ENCODE measurements at regions not wholly inside any gene's neighbourhood (a gene's known extent, or its start where the extent isn't known, plus 50 kb on each side); places are given as distances from the start of the nearest gene placed in this dataset.

DNA sequence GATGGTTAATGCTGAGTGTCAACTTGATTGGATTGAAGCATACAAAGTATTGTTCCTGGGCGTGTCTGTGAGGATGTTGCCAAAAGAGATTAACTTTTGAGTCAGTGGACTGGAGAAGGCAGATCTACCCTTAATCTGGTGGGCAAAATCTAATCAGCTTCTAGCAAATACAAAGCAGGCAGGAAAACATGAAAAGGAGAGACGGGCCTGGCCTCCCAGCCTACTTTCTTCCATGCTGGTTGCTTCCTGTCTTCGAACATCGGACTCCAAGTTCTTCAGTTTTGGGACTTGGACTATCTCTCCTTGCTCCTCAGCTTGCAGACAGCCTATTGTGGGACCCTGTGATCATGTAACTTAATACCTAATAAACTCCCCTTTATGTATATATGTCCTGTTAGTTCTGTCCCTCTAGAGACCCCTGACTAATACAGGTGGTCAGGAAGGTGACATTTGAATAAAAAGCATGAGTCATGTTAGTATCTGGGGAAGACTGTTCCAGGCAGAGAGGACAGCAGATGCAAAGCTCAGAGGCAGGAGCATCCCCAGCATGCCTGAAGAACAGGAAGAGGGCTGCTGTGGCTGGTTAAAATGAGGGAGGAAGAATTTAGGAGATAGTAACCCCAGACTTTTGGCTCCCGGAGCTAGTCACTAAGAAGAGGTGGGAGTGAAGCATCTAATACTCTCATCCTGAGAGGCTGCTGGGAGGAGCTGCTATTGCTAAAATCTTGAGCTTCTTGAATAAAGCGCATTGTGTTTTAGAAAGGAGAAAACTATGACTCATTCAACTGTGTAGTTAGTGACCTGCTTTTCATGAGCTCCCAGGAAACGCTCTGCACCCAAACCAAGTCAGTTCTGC, 207.4 kb upstream of the HES1 start:
- no peak for TF ChIP-seq CTCF (conservative IDR thresholded peaks at IDR 0.05)
- Mint-ChIP-seq H3K9me3 (peaks cover 9% of the 10 kb centered on the region), H3K36me3 (peaks cover 3% of the 10 kb centered on the region), H3K4me3 (no peak overlapping the region), H3K4me1 (ENCODE audit: unreplicated experiment) (peaks cover 10% of the 10 kb centered on the region), H3K27me3 (no peaks in the 10 kb centered on the region), H3K27ac (no peak overlapping the region)
- no peak for DNase-seq (ENCODE audit: extremely low spot score, unreplicated experiment)

GRCh38 chr3:193929373-193929772, 206.6 kb upstream of the HES1 start:
- H3K4me3 Mint-ChIP-seq: no peak overlapping the region
- peaks cover 5% of the 10 kb centered on the region for H3K9me3 Mint-ChIP-seq
- H3K27me3 Mint-ChIP-seq: no peaks in the 10 kb centered on the region
- H3K36me3 Mint-ChIP-seq: no peaks in the 10 kb centered on the region
- peaks cover 10% of the 10 kb centered on the region for H3K4me1 Mint-ChIP-seq (ENCODE audit: unreplicated experiment)
- no peak for TF ChIP-seq CTCF (conservative IDR thresholded peaks at IDR 0.05)
- DNase-seq (ENCODE audit: extremely low spot score, unreplicated experiment): no peak
- H3K27ac Mint-ChIP-seq: no peak overlapping the region

GRCh38 chr3:193929921-193930646, 205.9 kb upstream of the HES1 start:
- Mint-ChIP-seq H3K27me3 (no peaks in the 10 kb centered on the region), H3K9me3 (peaks cover 5% of the 10 kb centered on the region), H3K27ac (no peak overlapping the region), H3K4me3 (no peak overlapping the region), H3K4me1 (ENCODE audit: unreplicated experiment) (peaks cover 10% of the 10 kb centered on the region), H3K36me3 (no peaks in the 10 kb centered on the region)
- no peak for TF ChIP-seq CTCF (conservative IDR thresholded peaks at IDR 0.05)
- no peak for DNase-seq (ENCODE audit: extremely low spot score, unreplicated experiment)

DNA sequence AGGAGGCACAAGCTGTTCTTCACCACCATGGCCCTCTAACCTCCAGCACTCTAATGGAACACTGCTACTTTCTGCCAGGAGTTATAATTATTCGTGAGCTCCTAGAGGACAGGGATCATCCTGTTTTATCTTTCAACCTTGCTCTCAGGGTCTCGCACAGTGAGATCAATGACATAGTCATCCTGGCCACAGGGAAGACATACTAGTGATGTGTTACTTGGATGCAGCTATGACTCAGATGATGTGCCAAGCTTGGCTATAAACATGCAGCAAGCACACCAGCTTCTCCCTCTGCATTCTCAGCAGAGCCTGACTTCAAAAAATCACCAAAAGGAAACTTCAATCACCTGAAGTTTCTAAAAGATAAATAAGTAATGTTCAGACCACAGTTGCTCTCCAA, 203.8 kb upstream of the HES1 start:
- TF ChIP-seq CTCF (conservative IDR thresholded peaks at IDR 0.05): no peak
- Mint-ChIP-seq H3K27ac (no peak overlapping the region), H3K9me3 (no peaks in the 10 kb centered on the region), H3K4me3 (no peak overlapping the region), H3K4me1 (ENCODE audit: unreplicated experiment) (peaks cover 10% of the 10 kb centered on the region), H3K36me3 (no peaks in the 10 kb centered on the region), H3K27me3 (no peaks in the 10 kb centered on the region)
- DNase-seq (ENCODE audit: extremely low spot score, unreplicated experiment): no peak

- Mint-ChIP-seq H3K4me3 (no peak overlapping the region), H3K27ac (no peak overlapping the region), H3K36me3 (no peaks in the 10 kb centered on the region), H3K9me3 (no peaks in the 10 kb centered on the region), H3K4me1 (ENCODE audit: unreplicated experiment) (peaks cover 10% of the 10 kb centered on the region), H3K27me3 (no peaks in the 10 kb centered on the region)
- no peak for TF ChIP-seq CTCF (conservative IDR thresholded peaks at IDR 0.05)
- DNase-seq (ENCODE audit: extremely low spot score, unreplicated experiment): no peak
These were observed 203.4 kb upstream of the HES1 start for GRCh38 chr3:193932576-193932975.
